BLaER1 treated with 17β-estradiol and CSF1 and Interleukin-3, amounts not matched to agents 10 nM and 100 nM (cell line): ENCODE measurements at regions not wholly inside any gene's neighbourhood (a gene's known extent, or its start where the extent isn't known, plus 50 kb on each side); places are given as distances from the start of the nearest gene placed in this dataset.

Experiments used
- H3K27ac ChIP-seq, 11 experiments: shearing (Covaris generic); formaldehyde crosslinking; 2 replicates each; pipeline ENCODE4 v1.8.1; 2022
- H3K27me3 ChIP-seq, 11 experiments: shearing (Covaris generic); formaldehyde crosslinking; 2 replicates each; pipeline ENCODE4 v1.8.1; 2022
- H3K36me3 ChIP-seq, 11 experiments: shearing (Covaris generic); formaldehyde crosslinking; 2 replicates each; pipeline ENCODE4 v1.8.1; 2022
- H3K4me1 ChIP-seq, 10 experiments: shearing (Covaris generic); formaldehyde crosslinking; 2 replicates each; pipeline ENCODE4 v1.8.1; 2022
- H3K4me2 ChIP-seq, 11 experiments: shearing (Covaris generic); formaldehyde crosslinking; 2 replicates each; pipeline ENCODE4 v1.8.1; 2022
- H3K4me3 ChIP-seq, 10 experiments: shearing (Covaris generic); formaldehyde crosslinking; 2 replicates each; pipeline ENCODE4 v1.8.1; 2022
- H3K9ac ChIP-seq, 11 experiments: shearing (Covaris generic); formaldehyde crosslinking; 2 replicates each; pipeline ENCODE4 v1.8.1; 2022
- H3K9me3 ChIP-seq, 11 experiments: shearing (Covaris generic); formaldehyde crosslinking; replicated peaks in 1 of 11; 2 replicates each; pipeline ENCODE4 v1.8.1; 2022
- H4K20me1 ChIP-seq, 11 experiments: shearing (Covaris generic); formaldehyde crosslinking; 2 replicates each; pipeline ENCODE4 v1.8.1; 2022
- Cebpa-rat ChIP-seq, 11 experiments: shearing (Covaris generic); IDR thresholded peaks; 2 replicates each; pipeline ENCODE4 v1.8.1; 2022

DNA sequence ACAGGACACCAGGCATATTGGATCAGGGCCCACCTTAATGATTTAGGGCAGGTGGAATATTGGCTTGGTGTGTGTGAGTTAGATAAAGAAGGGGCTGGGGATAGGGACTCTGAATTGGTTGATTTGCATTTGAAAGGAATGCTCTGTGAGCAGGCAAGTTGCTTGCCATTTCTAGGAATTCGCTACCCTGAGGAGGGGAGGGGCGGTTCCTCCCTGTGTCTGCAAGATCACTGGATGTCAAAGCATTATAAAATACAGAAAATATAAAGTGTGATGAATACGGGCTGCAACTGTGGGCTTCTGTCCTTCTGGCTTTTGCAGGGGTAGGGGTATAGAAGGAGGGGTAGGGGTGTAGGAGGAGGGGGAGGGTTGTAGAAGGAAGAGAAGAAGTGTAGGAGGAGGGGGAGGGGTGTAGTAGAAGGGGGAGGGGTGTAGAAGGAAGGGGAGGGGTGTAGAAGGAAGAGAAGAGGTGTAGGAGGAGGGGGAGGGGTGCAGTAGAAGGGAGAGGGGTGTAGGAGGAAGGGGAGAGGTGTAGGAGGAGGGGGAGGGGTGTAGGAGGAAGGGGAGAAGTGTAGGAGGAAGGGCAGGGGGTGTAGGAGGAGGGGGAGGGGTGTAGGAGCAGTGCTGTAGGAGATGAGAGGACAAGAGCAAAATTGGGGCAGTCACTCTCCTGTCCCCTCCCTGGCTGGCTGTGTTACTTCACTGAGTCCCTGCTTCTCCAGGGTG, 238.0 kb upstream of the COPS8 start:
- Histone ChIP-seq H3K4me1 (0 out of 20 replicates have a peak, but pooled peaks cover 0 to 3% (median 0%) of the 10 kb centered on the region in 10 experiments), H4K20me1 (no peaks in the 10 kb centered on the region), H3K4me3 (no peak overlapping the region), H3K36me3 (peaks cover 0 to 9% (median 0%) of the 10 kb centered on the region in 11 experiments; a peak in 1 of 22 replicates), H3K27ac (no peak overlapping the region), H3K4me2 (no peak overlapping the region), H3K9ac (no peak overlapping the region), H3K9me3 (peaks cover 28 to 46% (median 41%) of the 10 kb centered on the region in 11 experiments), H3K27me3 (no peaks in the 10 kb centered on the region)
- no peak for TF ChIP-seq Cebpa-rat (IDR thresholded peaks at IDR 0.05)

DNA sequence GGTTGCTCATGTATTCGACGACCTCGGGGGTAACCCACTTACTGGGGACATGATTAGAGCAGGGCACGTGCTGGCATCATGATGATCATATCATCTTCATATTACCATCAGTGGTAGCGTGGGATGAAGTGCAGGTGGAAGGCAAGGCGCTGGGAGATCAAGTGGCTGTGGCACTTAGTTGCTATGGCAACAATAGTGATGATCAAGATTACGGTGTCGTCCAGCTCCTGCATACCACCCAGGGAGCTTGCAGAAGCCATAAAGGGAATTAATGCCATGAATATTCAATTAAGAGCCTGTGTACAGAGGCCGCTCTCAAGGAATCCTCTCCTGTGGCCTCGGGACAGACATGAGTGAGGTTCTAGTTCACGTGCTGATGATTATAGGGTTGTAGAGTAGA, 237.2 kb upstream of the COPS8 start:
- H3K4me3 ChIP-seq, result no peak overlapping the region
- H3K27ac ChIP-seq, result no peak overlapping the region
- H3K9me3 ChIP-seq, result peaks cover 26 to 38% (median 35%) of the 10 kb centered on the region in 11 experiments
- no peak overlapping the region for H3K4me2 ChIP-seq
- peaks cover 0 to 9% (median 0%) of the 10 kb centered on the region in 11 experiments; a peak in 1 of 22 replicates for H3K36me3 ChIP-seq
- no peak overlapping the region for H3K9ac ChIP-seq
- H4K20me1 ChIP-seq, result no peaks in the 10 kb centered on the region
- H3K4me1 ChIP-seq, result no peaks in the 10 kb centered on the region
- TF ChIP-seq Cebpa-rat (IDR thresholded peaks at IDR 0.05), result no peak
- H3K27me3 ChIP-seq, result no peaks in the 10 kb centered on the region

- TF ChIP-seq Cebpa-rat (IDR thresholded peaks at IDR 0.05), result no peak
- H3K4me1 ChIP-seq, result no peaks in the 10 kb centered on the region
- peaks cover 0 to 9% (median 0%) of the 10 kb centered on the region in 11 experiments; a peak in 1 of 22 replicates for H3K36me3 ChIP-seq
- no peak overlapping the region for H3K9ac ChIP-seq
- H3K27ac ChIP-seq, result no peak overlapping the region
- no peaks in the 10 kb centered on the region for H3K27me3 ChIP-seq
- peaks cover 16 to 28% (median 25%) of the 10 kb centered on the region in 11 experiments for H3K9me3 ChIP-seq
- no peak overlapping the region for H3K4me2 ChIP-seq
- no peaks in the 10 kb centered on the region for H4K20me1 ChIP-seq
- no peak overlapping the region for H3K4me3 ChIP-seq
Observed at GRCh38 chr2:236849508-236849907, 236.2 kb upstream of the COPS8 start.

DNA sequence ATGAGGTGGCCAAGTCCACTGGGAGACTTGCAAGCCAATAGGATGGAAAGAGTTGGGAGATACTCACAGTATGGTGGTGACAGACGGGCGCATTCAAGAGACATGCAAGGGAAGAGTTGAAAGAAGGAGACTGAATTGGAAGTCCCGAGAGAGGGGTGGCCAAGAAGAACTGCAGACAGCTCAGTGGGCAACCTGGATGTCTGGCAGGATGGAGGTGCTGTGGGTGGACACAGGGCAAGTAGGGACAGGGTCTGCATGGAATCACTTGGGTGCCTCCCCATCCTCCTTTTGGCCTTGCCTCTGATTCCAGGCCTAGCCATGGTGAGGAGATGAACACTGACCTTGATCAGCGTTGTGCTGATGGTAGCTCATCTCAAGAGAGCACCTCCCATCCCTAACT, 235.7 kb upstream of the COPS8 start:
- no peak overlapping the region for H3K4me2 ChIP-seq
- no peak overlapping the region for H3K9ac ChIP-seq
- TF ChIP-seq Cebpa-rat (IDR thresholded peaks at IDR 0.05), result no peak
- no peaks in the 10 kb centered on the region for H4K20me1 ChIP-seq
- peaks cover 0 to 8% (median 0%) of the 10 kb centered on the region in 11 experiments; a peak in 1 of 22 replicates for H3K36me3 ChIP-seq
- no peaks in the 10 kb centered on the region for H3K27me3 ChIP-seq
- H3K9me3 ChIP-seq, result peaks cover 12 to 24% (median 21%) of the 10 kb centered on the region in 11 experiments
- no peaks in the 10 kb centered on the region for H3K4me1 ChIP-seq
- H3K4me3 ChIP-seq, result no peak overlapping the region
- H3K27ac ChIP-seq, result no peak overlapping the region

DNA sequence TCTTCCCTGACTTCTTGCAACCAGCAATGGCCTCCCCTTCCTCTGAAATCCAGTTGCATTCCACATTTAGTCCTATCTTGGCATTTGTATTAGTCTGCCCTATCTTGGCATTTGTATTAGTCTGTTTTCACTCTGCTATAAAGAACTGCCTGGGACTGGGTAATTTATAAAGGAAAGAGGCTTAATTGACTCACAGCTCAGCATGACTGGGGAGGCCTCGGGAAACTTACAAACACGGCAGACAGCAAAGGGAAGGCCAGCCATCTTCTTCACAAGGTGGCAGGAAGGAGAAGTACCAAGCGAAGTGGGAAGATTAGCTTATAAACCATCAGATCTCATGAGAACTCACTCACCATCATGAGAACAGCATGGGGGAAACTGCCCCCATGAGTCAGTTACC, 234.5 kb upstream of the COPS8 start:
- peaks cover 0 to 2% (median 0%) of the 10 kb centered on the region in 10 experiments; a peak in 5 of 20 replicates for H3K4me1 ChIP-seq

DNA sequence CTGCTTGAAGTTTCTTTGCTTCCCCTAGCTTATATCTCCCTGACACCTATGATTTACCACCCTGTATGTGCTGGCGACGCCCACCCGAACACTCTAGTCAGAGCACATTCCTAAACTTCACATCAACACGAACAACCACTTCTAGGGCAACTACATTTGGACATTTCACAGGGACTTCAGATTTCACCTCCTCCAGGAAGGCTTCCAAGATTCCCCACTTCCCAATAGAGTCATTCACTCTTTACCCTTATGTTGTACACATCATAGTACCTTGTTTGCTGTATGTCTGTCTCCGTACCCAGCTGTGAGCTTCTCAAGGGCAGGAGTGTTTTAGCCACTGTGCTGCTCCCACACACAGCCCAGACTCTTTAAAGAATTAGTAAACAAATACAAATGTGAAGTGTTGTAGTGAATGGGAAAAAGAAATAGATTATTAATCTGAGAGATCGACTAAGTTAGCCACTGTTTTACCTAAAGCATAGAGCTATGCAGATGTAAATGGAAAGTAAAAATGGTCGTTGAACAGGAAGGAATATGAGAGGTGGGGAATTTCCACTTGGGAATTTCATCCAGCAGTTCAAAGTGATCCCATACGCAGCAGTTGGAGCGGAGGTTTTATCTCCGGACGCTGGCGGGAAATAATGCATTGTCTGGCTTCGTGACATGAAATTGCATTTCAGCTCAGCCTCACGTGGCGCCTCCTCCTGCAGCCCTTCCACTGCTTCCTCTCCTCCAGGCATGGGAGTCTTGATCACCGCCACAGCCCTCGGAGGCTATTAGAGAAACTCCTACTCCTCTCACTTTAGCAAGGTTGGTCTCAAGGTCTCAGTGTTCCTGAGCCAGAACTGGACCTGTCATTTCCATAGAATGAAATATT, 233.4 kb upstream of the COPS8 start:
- Histone ChIP-seq H3K4me2 (no peak overlapping the region), H3K4me3 (no peak overlapping the region), H3K4me1 (peaks cover 0 to 13% (median 3%) of the 10 kb centered on the region in 10 experiments; a peak in 11 of 20 replicates), H3K27ac (no peak overlapping the region), H3K36me3 (no peaks in the 10 kb centered on the region), H3K27me3 (no peaks in the 10 kb centered on the region), H3K9ac (no peak overlapping the region), H4K20me1 (no peaks in the 10 kb centered on the region), H3K9me3 (0 out of 22 replicates have a peak, but pooled peaks cover 0 to under 1% (median 0%) of the 10 kb centered on the region in 11 experiments)
- TF ChIP-seq Cebpa-rat (IDR thresholded peaks at IDR 0.05), result no peak

More for the DNA sequence above, 234.5 kb upstream of the COPS8 start:
- Histone ChIP-seq H3K4me2 (no peak overlapping the region), H4K20me1 (no peaks in the 10 kb centered on the region), H3K9ac (no peak overlapping the region), H3K36me3 (no peaks in the 10 kb centered on the region), H3K4me3 (no peak overlapping the region), H3K9me3 (peaks cover 0 to 12% (median 8%) of the 10 kb centered on the region in 11 experiments; a peak in 18 of 22 replicates), H3K27me3 (no peaks in the 10 kb centered on the region), H3K27ac (no peak overlapping the region)
- TF ChIP-seq Cebpa-rat (IDR thresholded peaks at IDR 0.05), result no peak

DNA sequence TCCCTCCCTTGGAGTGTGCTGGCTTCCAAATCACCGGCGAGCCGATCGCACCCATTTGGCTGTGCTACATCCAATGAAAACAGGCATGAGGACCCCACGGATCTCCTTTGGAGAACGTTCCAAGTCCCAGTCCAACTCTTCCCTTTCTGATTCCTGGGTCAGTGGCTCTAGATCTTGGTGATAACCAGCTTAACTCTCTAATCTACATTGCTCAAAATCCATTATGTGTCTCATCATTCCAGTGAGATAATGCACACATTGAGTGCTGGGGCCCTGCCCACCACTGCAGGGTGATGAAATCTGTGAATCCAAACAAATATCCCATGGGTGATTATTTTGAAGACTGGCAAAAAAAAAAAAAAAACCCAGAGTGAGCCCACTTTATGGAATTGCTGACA, 232.7 kb upstream of the COPS8 start:
- no peaks in the 10 kb centered on the region for H3K9me3 ChIP-seq
- H3K9ac ChIP-seq, result no peak overlapping the region
- H3K4me1 ChIP-seq, result peaks cover 0 to 16% (median 3%) of the 10 kb centered on the region in 10 experiments; a peak in 11 of 20 replicates
- no peak overlapping the region for H3K27ac ChIP-seq
- TF ChIP-seq Cebpa-rat (IDR thresholded peaks at IDR 0.05), result no peak
- no peaks in the 10 kb centered on the region for H3K36me3 ChIP-seq
- no peaks in the 10 kb centered on the region for H3K27me3 ChIP-seq
- no peak overlapping the region for H3K4me2 ChIP-seq
- H3K4me3 ChIP-seq, result no peak overlapping the region
- H4K20me1 ChIP-seq, result no peaks in the 10 kb centered on the region

GRCh38 chr2:236853585-236854051, 232.1 kb upstream of the COPS8 start:
- no peak for TF ChIP-seq Cebpa-rat (IDR thresholded peaks at IDR 0.05)
- no peaks in the 10 kb centered on the region for H3K9me3 ChIP-seq
- no peak overlapping the region for H3K27ac ChIP-seq
- no peak overlapping the region for H3K4me2 ChIP-seq
- H3K27me3 ChIP-seq, result no peaks in the 10 kb centered on the region
- no peaks in the 10 kb centered on the region for H4K20me1 ChIP-seq
- no peak overlapping the region for H3K9ac ChIP-seq
- H3K4me3 ChIP-seq, result no peak overlapping the region
- no peaks in the 10 kb centered on the region for H3K36me3 ChIP-seq
- H3K4me1 ChIP-seq, result peaks cover 0 to 16% (median 3%) of the 10 kb centered on the region in 10 experiments; a peak in 11 of 20 replicates
